Peyer's patch (tissue), 4 donors: ENCODE measurements at regions not wholly inside any gene's neighbourhood (a gene's known extent, or its start where the extent isn't known, plus 50 kb on each side); places are given as distances from the start of the nearest gene placed in this dataset.

Experiments used
- DNase-seq, 3 donors: peaks; one replicate each; pipeline ENCODE4 v3.0.0-alpha.2; 2017 to 2019
- H3K27ac ChIP-seq, 4 donors: fragments of 200-600 bp; sonication (generic); one replicate each; pipeline ENCODE4 v1.5.1; 2016 to 2019
- H3K27me3 ChIP-seq, 2 donors: fragments of 200-600 bp; sonication (generic); one replicate each; pipeline ENCODE4 v1.5.1; 2019
- H3K36me3 ChIP-seq, 3 donors: fragments of 200-600 bp; sonication (generic); one replicate each; pipeline ENCODE4 v1.5.1; 2016 to 2019
- H3K4me1 ChIP-seq, 4 donors: fragments of 200-600 bp; sonication (generic); one replicate each; pipeline ENCODE4 v1.5.1; 2016 to 2019
- H3K4me3 ChIP-seq, 4 donors: fragments of 200-600 bp; sonication (generic); 1 replicate in 3 of 4; 2 replicates in 1 of 4; pipeline ENCODE4 v1.5.1; 2016 to 2019; ENCODE audit warnings: mild to moderate bottlenecking in 1 of 4
- H3K9me3 ChIP-seq, 4 donors: fragments of 200-600 bp; sonication (generic); one replicate each; pipeline ENCODE4 v1.5.1; 2016 to 2019; ENCODE audit warnings: mild to moderate bottlenecking in 1 of 4
- CTCF ChIP-seq, 6 experiments: fragments of 450-650 bp in 4 of 6; fragments of 200-600 bp in 2 of 6; sonication (generic) in 1 of 6; IDR thresholded peaks; one replicate each; pipeline ENCODE4 v1.5.1; 2017 to 2019; ENCODE audit warnings: antibody characterized with exemption in 6 of 6, mild to moderate bottlenecking in 3 of 6, moderate library complexity in 1 of 6
- POLR2A ChIP-seq, 2 donors: fragments of 450-650 bp; IDR thresholded peaks; one replicate each; pipeline ENCODE4 v1.5.1; 2017; ENCODE audit warnings: antibody characterized with exemption in 2 of 2, mild to moderate bottlenecking in 2 of 2, moderate library complexity in 2 of 2

GRCh38 chr7:46720761-46721160 is 799.7 kb upstream of the IGFBP3 start:
- H3K4me3 ChIP-seq = no peak overlapping the region
- DNase-seq = no peak
- H3K9me3 ChIP-seq = no peaks in the 10 kb centered on the region
- no peaks in the 10 kb centered on the region for H3K36me3 ChIP-seq
- H3K27me3 ChIP-seq = no peaks in the 10 kb centered on the region
- H3K27ac ChIP-seq = no peak overlapping the region
- no peaks in the 10 kb centered on the region for H3K4me1 ChIP-seq
- no peak for TF ChIP-seq CTCF (IDR thresholded peaks at IDR 0.05)
- TF ChIP-seq POLR2A (IDR thresholded peaks at IDR 0.05) = no peak

GRCh38 chr7:46719616-46720015 is 798.5 kb upstream of the IGFBP3 start:
- H3K4me3 ChIP-seq = no peak overlapping the region
- no peak for DNase-seq
- H3K4me1 ChIP-seq = no peaks in the 10 kb centered on the region
- no peaks in the 10 kb centered on the region for H3K9me3 ChIP-seq
- H3K36me3 ChIP-seq = no peaks in the 10 kb centered on the region
- no peaks in the 10 kb centered on the region for H3K27me3 ChIP-seq
- no peak for TF ChIP-seq POLR2A (IDR thresholded peaks at IDR 0.05)
- TF ChIP-seq CTCF (IDR thresholded peaks at IDR 0.05) = no peak
- no peak overlapping the region for H3K27ac ChIP-seq

DNA sequence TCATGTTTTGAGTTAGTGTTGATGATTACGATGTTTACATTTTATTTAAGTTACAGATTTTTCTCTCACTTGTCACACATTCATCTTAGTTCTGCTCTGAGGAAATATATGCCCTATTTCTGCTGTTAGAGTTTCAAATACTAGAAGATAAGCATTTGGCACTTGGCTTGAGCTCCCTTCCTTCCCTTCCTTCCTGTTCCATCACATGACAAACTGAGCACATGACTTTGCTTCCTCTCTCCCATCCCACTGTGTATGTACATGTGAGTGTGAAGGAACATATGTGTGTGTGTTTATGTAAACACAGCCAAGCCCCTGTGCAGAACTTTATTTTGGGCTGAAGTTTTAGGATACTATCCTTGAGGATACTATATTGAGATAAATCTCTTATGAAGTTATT is 795.9 kb upstream of the IGFBP3 start:
- Histone ChIP-seq H3K27me3 (no peaks in the 10 kb centered on the region), H3K4me3 (no peak overlapping the region), H3K27ac (no peak overlapping the region), H3K4me1 (peaks cover 0 to 6% (median 0%) of the 10 kb centered on the region in 4 donors), H3K36me3 (no peaks in the 10 kb centered on the region), H3K9me3 (no peaks in the 10 kb centered on the region)
- no peak for TF ChIP-seq CTCF (IDR thresholded peaks at IDR 0.05)
- no peak for TF ChIP-seq POLR2A (IDR thresholded peaks at IDR 0.05)
- no peak for DNase-seq

- H3K4me3 ChIP-seq = no peak overlapping the region
- no peak overlapping the region for H3K27ac ChIP-seq
- peaks cover 0 to 6% (median 0%) of the 10 kb centered on the region in 4 donors for H3K4me1 ChIP-seq
- DNase-seq = no peak
- no peaks in the 10 kb centered on the region for H3K27me3 ChIP-seq
- no peaks in the 10 kb centered on the region for H3K36me3 ChIP-seq
- no peaks in the 10 kb centered on the region for H3K9me3 ChIP-seq
- TF ChIP-seq POLR2A (IDR thresholded peaks at IDR 0.05) (no peak), CTCF (IDR thresholded peaks at IDR 0.05) (no peak)
Observed at GRCh38 chr7:46715579-46715978, 794.5 kb upstream of the IGFBP3 start.

DNA sequence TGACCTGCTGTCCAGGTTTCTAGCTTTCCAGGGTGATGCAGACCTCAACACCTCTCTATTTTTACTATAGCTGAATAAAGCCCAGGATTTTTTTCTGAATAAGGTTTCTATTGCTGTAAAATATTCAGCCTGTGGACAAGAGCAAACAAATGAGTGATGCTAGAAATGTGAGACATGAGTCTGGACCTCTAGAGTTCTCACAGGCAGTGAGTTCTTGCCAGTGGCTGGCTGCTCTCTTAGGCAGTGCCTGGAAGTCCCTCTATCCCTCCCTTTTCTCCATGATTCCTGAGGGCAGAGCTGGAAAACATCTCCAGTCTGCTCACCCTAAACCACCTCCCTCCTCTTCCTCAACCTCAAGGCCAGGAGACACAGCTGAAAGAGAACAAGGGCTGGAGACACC is 793.8 kb upstream of the IGFBP3 start:
- Histone ChIP-seq H3K9me3 (no peaks in the 10 kb centered on the region), H3K4me1 (peaks cover 0 to 6% (median 0%) of the 10 kb centered on the region in 4 donors), H3K27ac (no peak overlapping the region), H3K4me3 (no peak overlapping the region), H3K27me3 (no peaks in the 10 kb centered on the region), H3K36me3 (no peaks in the 10 kb centered on the region)
- no peak for DNase-seq
- TF ChIP-seq CTCF (IDR thresholded peaks at IDR 0.05) (no peak), POLR2A (IDR thresholded peaks at IDR 0.05) (no peak)
